GM12892 (cell line): ENCODE measurements at regions not wholly inside any gene's neighbourhood (a gene's known extent, or its start where the extent isn't known, plus 50 kb on each side); places are given as distances from the start of the nearest gene placed in this dataset.

Experiments
- DNase-seq: peaks from one replicate; pipeline ENCODE4 v3.0.0; 2011; ENCODE audit not compliant: insufficient read length
- FAIRE-seq: peaks from 2 replicates; lab custom pipeline; 2011; peaks lifted over from hg19 to GRCh38; lab: Jason Lieb, UNC
- POLR2A ChIP-seq: IDR thresholded peaks from 2 replicates; pipeline ENCODE4 v1.6.1; 2011; ENCODE audit warnings: low read depth, low read length, control low read depth
- POLR2AphosphoS5 ChIP-seq: IDR thresholded peaks from 2 replicates; pipeline ENCODE4 v1.6.1; 2011; ENCODE audit warnings: low read depth, low read length, control low read depth
- TAF1 ChIP-seq: IDR thresholded peaks from 2 replicates; pipeline ENCODE4 v1.6.1; 2011; ENCODE audit warnings: low read depth, mild to moderate bottlenecking, control low read depth, low read length, borderline replicate concordance

DNA sequence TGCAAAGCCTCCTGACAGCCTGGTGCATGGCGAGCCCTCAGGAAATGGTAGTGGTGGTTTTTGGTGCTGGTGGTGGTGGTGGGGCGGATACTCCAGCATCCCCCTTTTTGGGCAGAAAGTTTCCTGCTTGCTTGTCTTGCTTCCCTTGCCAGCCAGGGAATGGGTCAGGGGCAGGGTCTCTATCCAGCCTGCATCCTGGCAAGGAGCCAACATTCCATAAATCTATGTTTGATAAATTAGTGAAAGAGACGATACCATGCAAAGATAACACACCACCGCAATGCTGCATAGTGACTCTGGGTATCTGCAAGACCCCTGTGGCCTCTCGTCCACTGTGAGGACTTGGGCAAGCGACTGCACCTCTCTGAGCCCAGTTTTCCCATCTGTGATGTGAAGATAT, 246.2 kb downstream of the LRFN2 start:
- no peak for TF ChIP-seq POLR2AphosphoS5
- DNase-seq, result no peak
- no peak for FAIRE-seq

- DNase-seq (no peak), FAIRE-seq (no peak)
- no peak for TF ChIP-seq POLR2A
- TF ChIP-seq POLR2AphosphoS5, result no peak
- no peak for TF ChIP-seq TAF1
Measured at GRCh38 chr6:40340196-40340595, 247.0 kb downstream of the LRFN2 start.

GRCh38 chr6:40338306-40338705, 248.9 kb downstream of the LRFN2 start:
- DNase-seq, result no peak
- TF ChIP-seq POLR2AphosphoS5, result no peak
- TF ChIP-seq POLR2A, result no peak
- TF ChIP-seq TAF1, result no peak
- FAIRE-seq, result no peak

GRCh38 chr6:40336940-40337760, 250.0 kb downstream of the LRFN2 start:
- FAIRE-seq, result no peak
- DNase-seq, result no peak
- no peak for TF ChIP-seq POLR2AphosphoS5
- TF ChIP-seq POLR2A, result no peak
- no peak for TF ChIP-seq TAF1

DNA sequence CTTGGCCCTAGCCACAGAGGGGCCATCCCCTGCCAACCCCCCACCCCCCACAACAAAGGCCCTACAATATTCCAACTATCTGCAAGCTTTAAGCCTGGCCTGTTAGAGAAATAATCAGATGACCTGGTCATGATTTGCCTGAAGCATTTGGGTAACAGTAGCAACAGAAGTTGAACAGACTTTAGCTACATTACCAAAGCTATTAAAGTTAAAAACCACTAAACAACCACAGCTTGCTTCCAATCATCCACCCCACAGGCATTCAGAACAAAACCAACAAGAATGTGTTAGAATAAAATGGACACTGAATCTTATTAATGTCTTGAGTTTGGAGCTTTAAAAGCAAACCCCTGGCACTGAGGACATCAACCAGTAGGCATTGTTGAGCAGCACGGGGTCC, 250.9 kb downstream of the LRFN2 start:
- no peak for DNase-seq
- TF ChIP-seq POLR2AphosphoS5 (no peak), TAF1 (no peak), POLR2A (no peak)
- FAIRE-seq, result no peak

- TF ChIP-seq TAF1 (no peak), POLR2AphosphoS5 (no peak), POLR2A (no peak)
- FAIRE-seq (no peak), DNase-seq (no peak)
Measured at GRCh38 chr6:40334496-40335270, 252.5 kb downstream of the LRFN2 start.

- no peak for FAIRE-seq
- TF ChIP-seq TAF1, result no peak
- no peak for DNase-seq
Measured at GRCh38 chr6:40331545-40331944, 255.6 kb downstream of the LRFN2 start.

DNA sequence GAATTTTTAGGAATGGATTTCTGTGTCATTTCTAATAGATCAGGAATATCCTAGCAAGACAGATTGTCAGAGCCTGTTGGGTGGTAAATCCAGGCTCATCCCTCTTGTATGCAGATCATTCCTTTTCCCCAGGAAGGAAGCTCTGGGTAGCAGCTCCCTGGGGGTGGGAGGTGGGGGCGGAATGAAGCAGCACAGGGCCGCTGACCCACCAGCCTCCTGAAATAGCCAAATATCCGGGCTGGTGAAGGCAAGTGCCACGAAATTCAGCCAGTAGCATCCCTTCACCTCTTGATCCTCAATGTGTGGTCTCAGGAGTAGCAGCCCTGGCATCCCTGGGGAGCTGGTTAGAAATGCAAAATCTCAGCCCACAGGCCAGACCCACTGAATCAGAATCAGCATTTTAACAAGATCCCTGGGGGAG, 256.9 kb downstream of the LRFN2 start:
- TF ChIP-seq TAF1 (no peak), POLR2AphosphoS5 (no peak), POLR2A (no peak)
- no peak for DNase-seq
- FAIRE-seq, result no peak

DNA sequence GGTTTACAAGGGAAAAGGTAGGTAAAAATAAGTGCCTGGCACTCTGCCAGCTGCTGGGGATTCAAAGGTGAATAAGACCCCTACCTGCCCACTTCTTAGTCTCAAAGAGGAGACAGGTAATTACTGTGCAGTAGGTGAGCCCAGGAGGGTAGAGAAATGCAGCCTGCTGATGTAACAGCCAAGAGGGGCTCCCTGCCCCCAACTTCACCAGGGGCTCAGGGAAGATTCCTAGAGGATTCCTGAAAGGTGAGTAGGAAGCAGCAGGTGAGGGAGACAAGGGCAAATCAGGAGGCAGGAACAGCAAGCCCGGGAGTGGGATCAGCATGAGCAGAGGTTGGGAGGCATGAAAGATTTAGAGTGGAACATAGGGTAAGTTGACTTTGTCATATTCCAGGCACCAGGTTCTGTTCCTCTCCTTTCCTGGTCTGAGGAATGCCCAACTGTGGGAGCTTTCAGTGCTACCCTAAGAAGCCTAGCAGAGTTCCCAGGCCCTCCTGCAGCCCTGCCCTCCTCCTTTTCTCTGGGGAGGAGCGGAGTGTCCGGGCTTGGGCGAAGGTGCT, 258.1 kb downstream of the LRFN2 start:
- DNase-seq (no peak), FAIRE-seq (no peak)
- TF ChIP-seq POLR2AphosphoS5 (no peak), POLR2A (no peak), TAF1 (no peak)

- no peak for DNase-seq
- no peak for TF ChIP-seq TAF1
- TF ChIP-seq POLR2A, result no peak
- TF ChIP-seq POLR2AphosphoS5, result no peak
Measured at GRCh38 chr6:40328386-40328985, 258.7 kb downstream of the LRFN2 start.

DNA sequence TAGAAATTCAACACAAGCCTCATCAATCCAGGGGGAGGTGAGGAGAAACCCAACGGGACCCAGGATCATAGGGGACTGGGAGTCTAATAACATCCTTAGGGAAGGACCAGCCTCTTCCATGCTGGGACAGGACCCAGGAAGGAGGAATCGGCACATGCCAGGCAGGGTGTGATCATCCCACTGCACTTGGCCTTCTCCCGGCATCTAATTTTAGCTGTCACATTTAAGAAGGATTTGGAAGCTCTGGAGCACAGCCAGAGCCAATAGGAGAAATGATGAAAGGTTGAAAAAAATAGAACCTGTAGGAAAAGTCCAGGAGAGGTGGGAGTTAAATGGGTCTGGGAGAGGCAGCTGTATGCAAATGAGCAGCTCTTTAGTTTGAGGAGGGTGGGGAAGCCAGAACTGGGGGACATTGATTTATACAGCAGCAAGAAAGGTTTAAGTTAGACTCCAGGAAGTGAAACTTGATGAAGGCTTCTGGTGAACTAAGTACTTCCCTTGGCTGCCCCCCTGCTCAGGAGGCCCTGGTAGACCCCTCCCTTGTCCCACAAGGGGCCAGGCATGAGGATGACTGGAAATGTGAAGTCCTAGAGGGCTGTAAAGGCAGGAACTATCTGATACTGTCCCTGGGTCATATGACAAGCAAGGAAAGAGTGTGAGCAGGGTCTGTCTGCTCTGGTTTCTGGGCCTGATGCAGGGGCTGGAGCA, 260.3 kb downstream of the LRFN2 start:
- DNase-seq (no peak), FAIRE-seq (no peak)
- TF ChIP-seq POLR2AphosphoS5, result no peak
- no peak for TF ChIP-seq POLR2A
- TF ChIP-seq TAF1, result no peak

More at GRCh38 chr6:40328386-40328985, 258.7 kb downstream of the LRFN2 start:
- FAIRE-seq, result no peak
